Stomach (tissue), 4 donors: ENCODE measurements at regions not wholly inside any gene's neighbourhood (a gene's known extent, or its start where the extent isn't known, plus 50 kb on each side); places are given as distances from the start of the nearest gene placed in this dataset.

ENCODE experiments used
- POLR2AphosphoS5 ChIP-seq, 3 donors: sonication (generic); formaldehyde crosslinking; IDR thresholded peaks; one replicate each; pipeline ENCODE4 v1.6.1; 2016; ENCODE audit warnings: antibody characterized with exemption in 3 of 3
- TF ChIP-seq, protein P1 (sequence below), 7 experiments: fragments of 450-650 bp in 4 of 7; fragments of 200-600 bp in 3 of 7; sonication (generic) in 3 of 7; IDR thresholded peaks; one replicate each; pipeline ENCODE4 v1.5.1; 2016 to 2019; ENCODE audit warnings: antibody characterized with exemption in 7 of 7, control low read depth in 2 of 7, mild to moderate bottlenecking in 1 of 7

DNA sequence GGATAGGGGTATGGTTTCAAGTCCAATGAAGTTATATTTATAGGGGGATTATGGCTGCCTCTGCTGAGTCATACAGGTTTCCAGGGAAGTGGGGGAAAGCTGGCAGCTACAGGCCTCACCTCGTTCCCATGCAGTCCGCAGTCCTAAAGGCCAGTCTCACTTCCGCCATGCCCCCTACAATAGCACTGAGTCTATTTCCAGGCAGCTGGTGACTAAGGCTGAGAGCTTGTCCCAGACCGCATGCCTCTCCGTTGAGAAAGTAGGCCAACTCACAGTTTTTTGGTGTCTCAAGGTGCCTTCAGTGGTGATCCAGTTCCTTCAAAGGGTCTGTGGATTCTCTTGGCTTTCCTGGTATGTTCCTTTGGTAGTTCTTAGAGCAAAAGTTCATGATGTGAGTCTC, 203.9 kb upstream of the GLI3 start:
- TF ChIP-seq POLR2AphosphoS5 (IDR thresholded peaks at IDR 0.05), result no peak
- TF ChIP-seq, protein P1, sequence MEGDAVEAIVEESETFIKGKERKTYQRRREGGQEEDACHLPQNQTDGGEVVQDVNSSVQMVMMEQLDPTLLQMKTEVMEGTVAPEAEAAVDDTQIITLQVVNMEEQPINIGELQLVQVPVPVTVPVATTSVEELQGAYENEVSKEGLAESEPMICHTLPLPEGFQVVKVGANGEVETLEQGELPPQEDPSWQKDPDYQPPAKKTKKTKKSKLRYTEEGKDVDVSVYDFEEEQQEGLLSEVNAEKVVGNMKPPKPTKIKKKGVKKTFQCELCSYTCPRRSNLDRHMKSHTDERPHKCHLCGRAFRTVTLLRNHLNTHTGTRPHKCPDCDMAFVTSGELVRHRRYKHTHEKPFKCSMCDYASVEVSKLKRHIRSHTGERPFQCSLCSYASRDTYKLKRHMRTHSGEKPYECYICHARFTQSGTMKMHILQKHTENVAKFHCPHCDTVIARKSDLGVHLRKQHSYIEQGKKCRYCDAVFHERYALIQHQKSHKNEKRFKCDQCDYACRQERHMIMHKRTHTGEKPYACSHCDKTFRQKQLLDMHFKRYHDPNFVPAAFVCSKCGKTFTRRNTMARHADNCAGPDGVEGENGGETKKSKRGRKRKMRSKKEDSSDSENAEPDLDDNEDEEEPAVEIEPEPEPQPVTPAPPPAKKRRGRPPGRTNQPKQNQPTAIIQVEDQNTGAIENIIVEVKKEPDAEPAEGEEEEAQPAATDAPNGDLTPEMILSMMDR (IDR thresholded peaks at IDR 0.05), result no peak
